Left renal pelvis (tissue), 4 donors: ENCODE measurements at regions not wholly inside any gene's neighbourhood (a gene's known extent, or its start where the extent isn't known, plus 50 kb on each side); places are given as distances from the start of the nearest gene placed in this dataset.

Experiments
- DNase-seq, 4 donors: peaks; one replicate each; pipeline ENCODE4 v3.0.0-alpha.2; 2013; ENCODE audit warnings: low read depth in 4 of 4, low spot score in 3 of 4

DNA sequence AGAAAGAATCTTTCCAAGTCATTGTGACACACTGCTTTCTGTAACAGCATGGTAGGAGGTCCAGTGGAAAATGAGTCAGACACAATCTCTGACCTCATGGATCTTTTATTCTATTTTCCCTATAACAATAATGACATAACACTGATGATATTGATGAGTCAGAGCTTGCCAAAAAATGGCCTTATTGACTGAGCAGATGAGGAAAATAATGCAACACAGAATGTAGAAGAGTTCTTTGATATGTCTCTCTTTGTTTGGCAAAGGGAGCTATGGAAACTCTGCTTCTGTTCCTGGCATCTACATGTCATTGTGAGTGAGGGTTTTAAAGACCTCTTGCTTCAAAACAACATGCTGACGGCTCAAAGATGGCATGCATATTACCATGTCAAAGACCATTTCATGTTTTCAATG is 443.1 kb upstream of the ZNF608 start:
- no peak for DNase-seq

GRCh38 chr5:125190232-125191087 is 444.0 kb upstream of the ZNF608 start:
- DNase-seq, result peak in 1 of 4 donors; percentile 54

- no peak for DNase-seq
Measured at GRCh38 chr5:125194883-125195282, 448.4 kb upstream of the ZNF608 start.

GRCh38 chr5:125196481-125197111 is 450.2 kb upstream of the ZNF608 start:
- DNase-seq, result no peak

- no peak for DNase-seq
Measured at GRCh38 chr5:125197321-125197720, 450.9 kb upstream of the ZNF608 start.

GRCh38 chr5:125198270-125198974 is 452.0 kb upstream of the ZNF608 start:
- peak; percentile 78 to 89 (median 82) for DNase-seq

DNA sequence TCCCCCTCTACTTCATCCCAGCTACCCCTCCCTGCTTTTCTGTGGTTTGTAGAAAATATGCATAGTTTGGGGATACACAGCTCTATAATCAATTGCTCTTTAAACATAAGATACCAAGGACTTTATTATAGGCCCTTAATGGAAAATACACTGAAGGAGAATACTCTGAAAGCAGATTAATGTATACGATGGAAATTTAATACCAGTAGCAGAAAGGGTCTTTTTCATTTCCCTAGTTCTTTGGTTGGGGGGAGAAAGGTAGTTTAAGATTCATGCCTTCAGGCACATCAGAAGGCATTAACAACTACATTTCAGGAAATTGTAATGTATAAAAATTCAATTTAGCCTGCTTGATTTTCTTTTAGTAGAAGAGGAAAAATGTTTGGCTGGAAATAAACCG is 452.9 kb upstream of the ZNF608 start:
- DNase-seq, result no peak

- peak in 1 of 4 donors; percentile 19 for DNase-seq
Measured at GRCh38 chr5:125199968-125200865, 453.8 kb upstream of the ZNF608 start.

DNA sequence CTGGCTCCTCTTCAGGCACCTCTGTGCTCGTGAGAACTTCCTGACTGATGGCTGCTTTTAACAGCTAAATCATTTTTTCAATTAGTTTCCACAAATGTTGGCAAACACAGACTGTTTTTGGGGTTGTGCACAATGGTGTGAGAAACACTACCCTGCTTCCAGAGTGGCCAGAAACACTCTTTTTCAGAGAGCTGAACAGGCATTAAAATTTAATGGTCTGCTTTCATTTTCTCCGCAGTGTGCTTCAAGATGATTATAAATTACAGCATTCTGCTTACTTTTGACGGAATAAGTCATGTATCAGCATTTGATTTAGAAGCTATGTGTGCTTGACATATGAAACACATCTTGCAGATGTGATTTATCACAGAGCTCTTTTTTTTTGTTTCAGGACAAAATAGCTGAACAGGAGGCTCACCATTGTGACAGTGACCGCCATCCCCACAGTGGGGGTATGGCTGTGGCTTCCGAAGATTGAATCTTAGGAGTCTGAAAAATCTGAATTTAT is 454.5 kb upstream of the ZNF608 start:
- no peak for DNase-seq

GRCh38 chr5:125201446-125202052 is 455.1 kb upstream of the ZNF608 start:
- DNase-seq, result no peak

DNA sequence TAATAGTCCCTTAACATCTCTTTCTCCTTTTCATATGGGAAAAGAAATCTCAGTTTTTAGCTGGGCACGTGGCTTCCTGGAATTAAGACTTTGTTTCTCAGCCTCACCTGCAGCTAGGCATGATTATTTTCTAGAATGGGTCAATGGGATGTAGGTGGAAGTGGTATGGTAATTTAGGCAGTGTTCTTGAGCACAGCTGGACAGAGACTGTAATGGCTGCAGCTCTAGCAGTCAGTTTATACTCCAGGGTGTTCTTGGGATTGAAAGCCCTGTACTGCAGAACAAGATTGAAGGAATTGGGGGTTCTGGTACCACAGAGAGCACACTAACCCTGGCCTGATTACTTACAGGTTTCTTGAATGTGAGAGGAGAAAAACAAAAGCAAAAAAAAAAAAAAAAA is 455.9 kb upstream of the ZNF608 start:
- no peak for DNase-seq

- DNase-seq, result no peak
Measured at GRCh38 chr5:125202871-125203438, 456.5 kb upstream of the ZNF608 start.

- no peak for DNase-seq
Measured at GRCh38 chr5:125203912-125204311, 457.5 kb upstream of the ZNF608 start.

DNA sequence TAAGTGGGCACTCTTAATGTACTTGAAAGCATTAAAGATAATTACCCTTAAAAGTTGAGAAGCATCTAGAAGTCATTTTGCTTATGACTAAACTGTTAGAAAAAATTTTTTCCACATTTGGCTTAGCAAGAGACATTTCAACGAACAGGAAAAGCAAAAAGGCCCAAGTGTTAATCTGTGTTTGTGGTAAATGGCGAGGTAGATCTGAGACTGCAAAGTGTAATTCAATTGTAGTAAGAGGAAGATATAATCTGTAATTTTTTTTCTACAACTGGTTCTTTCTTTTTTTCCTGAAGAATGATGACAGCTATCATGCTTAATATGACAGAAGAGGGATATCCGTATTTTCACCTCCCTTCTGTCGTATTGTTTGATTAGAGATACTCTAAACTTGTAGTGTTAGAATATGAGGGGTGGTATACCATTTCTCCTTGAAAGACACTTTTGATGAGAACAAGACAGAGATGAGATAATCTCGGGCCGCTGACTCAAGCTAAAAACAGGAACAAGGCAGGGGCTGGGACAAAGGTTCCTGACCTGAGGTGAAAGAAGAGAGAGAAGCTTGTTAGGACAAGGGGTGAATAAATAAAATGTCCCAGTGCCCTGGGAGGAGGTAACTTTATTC is 459.3 kb upstream of the ZNF608 start:
- DNase-seq, result no peak

DNA sequence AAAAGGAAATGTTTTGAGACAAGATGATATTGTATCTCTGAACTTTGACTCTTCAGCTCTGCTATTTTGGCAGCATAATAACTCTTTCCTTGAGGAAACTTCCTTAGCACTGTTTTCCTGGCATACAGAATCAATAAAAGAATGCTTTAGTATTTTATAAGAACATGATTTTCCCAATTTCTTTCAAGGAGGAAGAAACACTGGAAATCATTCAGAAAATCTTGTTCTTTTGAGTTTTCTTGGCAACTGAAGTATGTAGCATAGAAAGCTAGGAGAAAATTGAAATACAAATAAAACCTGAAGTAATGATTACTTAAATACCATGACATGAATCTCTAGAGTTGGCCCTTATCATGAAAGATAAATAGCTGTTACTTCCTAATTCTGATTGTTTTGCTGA is 461.4 kb upstream of the ZNF608 start:
- no peak for DNase-seq

- DNase-seq, result no peak
Measured at GRCh38 chr5:125209650-125210049, 463.2 kb upstream of the ZNF608 start.

GRCh38 chr5:125210242-125210947 is 464.0 kb upstream of the ZNF608 start:
- no peak for DNase-seq

DNA sequence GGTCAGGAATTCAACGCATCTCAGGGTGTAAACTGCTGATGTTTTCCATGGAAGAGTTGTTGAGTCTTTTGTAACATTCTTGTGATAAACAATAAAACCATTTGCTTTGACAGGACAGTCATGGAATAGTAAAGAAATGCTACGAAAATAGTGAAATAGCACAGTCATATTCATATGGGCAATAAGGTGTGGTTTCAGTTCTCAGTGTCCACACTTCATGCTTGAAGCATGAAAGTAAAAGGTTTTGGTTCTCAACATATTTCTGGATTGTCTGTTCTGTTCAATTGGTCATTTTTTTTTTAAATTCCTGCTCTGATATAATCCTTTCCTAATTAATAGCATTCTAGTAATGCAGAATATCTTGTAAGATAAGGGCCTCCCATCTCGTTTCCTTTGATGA is 467.6 kb upstream of the ZNF608 start:
- no peak for DNase-seq

DNA sequence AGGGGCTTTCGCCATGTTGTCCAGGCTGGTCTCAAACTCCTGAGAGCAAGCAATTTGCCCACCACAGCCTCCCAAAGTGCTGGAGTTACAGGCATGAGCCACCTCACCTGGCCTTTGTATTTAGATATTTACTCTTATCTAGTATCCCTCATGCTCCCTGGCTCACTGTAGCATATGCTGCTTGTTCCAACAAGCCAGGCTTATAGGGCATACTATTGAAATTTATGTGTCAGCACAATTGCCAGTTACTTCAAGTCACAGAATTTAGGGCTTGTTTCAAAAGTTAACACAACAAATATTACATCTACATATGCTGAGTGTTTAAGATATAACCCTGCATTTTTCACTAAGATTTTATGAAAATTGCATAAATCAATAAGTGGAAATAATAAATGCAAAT is 469.2 kb upstream of the ZNF608 start:
- DNase-seq, result no peak
